Midbrain (tissue), 1 donor: ENCODE measurements at regions not wholly inside any gene's neighbourhood (a gene's known extent, or its start where the extent isn't known, plus 50 kb on each side); places are given as distances from the start of the nearest gene placed in this dataset.
"Not testable (repeated sequence)": the region's sequence is repeated elsewhere in the genome, so short reads cannot be mapped to it uniquely, and the experiment has no call there.

Source experiments
- DNase-seq: peaks from one replicate; lab custom pipeline; 2025; lab: John Stamatoyannopoulos, UW

GRCh38 chr4:64967286-64967685, 558.0 kb upstream of the TECRL start:
- DNase-seq, result no peak

GRCh38 chr4:64960516-64960915, 551.3 kb upstream of the TECRL start:
- no peak for DNase-seq

- no peak for DNase-seq
Measured at GRCh38 chr4:64940698-64941097, 531.4 kb upstream of the TECRL start.

GRCh38 chr4:64935469-64936001, 526.3 kb upstream of the TECRL start:
- DNase-seq, result no peak

GRCh38 chr4:64911846-64912245, 502.6 kb upstream of the TECRL start:
- no peak for DNase-seq

GRCh38 chr4:64903986-64904385, 494.7 kb upstream of the TECRL start:
- no peak for DNase-seq

GRCh38 chr4:64899563-64899962, 490.3 kb upstream of the TECRL start:
- DNase-seq, result no peak

- DNase-seq, result not testable (repeated sequence)
Measured at GRCh38 chr4:64899030-64899429, 489.8 kb upstream of the TECRL start.

- no peak for DNase-seq
Measured at GRCh38 chr4:64897683-64898082, 488.4 kb upstream of the TECRL start.

GRCh38 chr4:64895031-64895430, 485.8 kb upstream of the TECRL start:
- DNase-seq, result no peak

GRCh38 chr4:64893205-64893604, 484.0 kb upstream of the TECRL start:
- no peak for DNase-seq

- no peak for DNase-seq
Measured at GRCh38 chr4:64889906-64890610, 480.8 kb upstream of the TECRL start.

GRCh38 chr4:64883087-64883807, 474.0 kb upstream of the TECRL start:
- DNase-seq, result no peak

GRCh38 chr4:64882311-64883086, 473.2 kb upstream of the TECRL start:
- no peak for DNase-seq

GRCh38 chr4:64880557-64880956, 471.3 kb upstream of the TECRL start:
- no peak for DNase-seq

- no peak for DNase-seq
Measured at GRCh38 chr4:64876021-64876420, 466.8 kb upstream of the TECRL start.

- no peak for DNase-seq
Measured at GRCh38 chr4:64870558-64870957, 461.3 kb upstream of the TECRL start.

- no peak for DNase-seq
Measured at GRCh38 chr4:64857815-64858214, 448.6 kb upstream of the TECRL start.

GRCh38 chr4:64857198-64857597, 447.9 kb upstream of the TECRL start:
- DNase-seq, result no peak

- DNase-seq, result no peak
Measured at GRCh38 chr4:64846417-64846816, 437.2 kb upstream of the TECRL start.

- DNase-seq, result no peak
Measured at GRCh38 chr4:64829749-64830148, 420.5 kb upstream of the TECRL start.

GRCh38 chr4:64824591-64824990, 415.3 kb upstream of the TECRL start:
- DNase-seq, result no peak

- DNase-seq, result no peak
Measured at GRCh38 chr4:64822405-64822804, 413.2 kb upstream of the TECRL start.
